ENCODE measurements at regions not wholly inside any gene's neighbourhood (a gene's known extent, or its start where the extent isn't known, plus 50 kb on each side); places are given as distances from the start of the nearest gene placed in this dataset.

GRCh38 chr10:98323221-98324164 lies 55.5 kb upstream of the LOXL4 start:
- no peaks in the 10 kb centered on the region for H3K36me3 Mint-ChIP-seq
- CTCF ChIA-PET: interaction anchor here (1.3 to 2.7 kb wide), 3 partner anchors 8 to 62 kb away, joined by 5 to 17 read pairs (median 8); no protein-coding TSS in a partner anchor
- no peak for TF ChIP-seq SMAD3 (CRISPR knock-in tag; IDR thresholded peaks at IDR 0.05; ENCODE audit: borderline replicate concordance)
- no peak for TF ChIP-seq NR3C1 (CRISPR knock-in tag; conservative IDR thresholded peaks at IDR 0.05; ENCODE audit: low read depth)
- TF ChIP-seq TCF7 (CRISPR knock-in tag; IDR thresholded peaks at IDR 0.05; ENCODE audit: low read depth): no peak
- no peak for TF ChIP-seq IRF2 (CRISPR knock-in tag; IDR thresholded peaks at IDR 0.05; ENCODE audit: borderline replicate concordance, low read depth)
- TF ChIP-seq GTF2I (CRISPR knock-in tag; conservative IDR thresholded peaks at IDR 0.05): no peak
- no peak for TF ChIP-seq TP53 (CRISPR knock-in tag; IDR thresholded peaks at IDR 0.05)
- TF ChIP-seq RELA (CRISPR knock-in tag; IDR thresholded peaks at IDR 0.05; ENCODE audit: borderline replicate concordance): no peak
- TF ChIP-seq OVOL2 (CRISPR knock-in tag; IDR thresholded peaks at IDR 0.05; ENCODE audit: borderline replicate concordance): no peak
- TF ChIP-seq MLX (CRISPR knock-in tag; IDR thresholded peaks at IDR 0.05): no peak
- no peak for TF ChIP-seq ZNF317 (CRISPR knock-in tag; IDR thresholded peaks at IDR 0.05; ENCODE audit: borderline replicate concordance, low read depth)
- TF ChIP-seq SOX15 (CRISPR knock-in tag; IDR thresholded peaks at IDR 0.05): no peak
- TF ChIP-seq CTCF (IDR thresholded peaks at IDR 0.05): no peak
- POLR2A ChIA-PET: no interaction called here
- H3K27me3 Mint-ChIP-seq (ENCODE audit: low read depth): no peaks in the 10 kb centered on the region
- H3K27ac Mint-ChIP-seq: no peak overlapping the region
- H3K4me1 Mint-ChIP-seq: peaks cover 7% of the 10 kb centered on the region
- DNase-seq (ENCODE audit: low spot score) (no peak), ATAC-seq (no peak)
- no peak overlapping the region for H3K4me3 Mint-ChIP-seq
- peaks cover 5% of the 10 kb centered on the region for H3K9me3 Mint-ChIP-seq

- CTCF ChIA-PET: interaction anchor here (0.8 to 1.4 kb wide), 3 partner anchors 11 to 20 kb away, joined by 3 to 12 read pairs (median 3); no protein-coding TSS in a partner anchor
- peak; percentile 60 for DNase-seq (ENCODE audit: low spot score)
- POLR2A ChIA-PET: no interaction called here
- H3K4me3 Mint-ChIP-seq: no peak overlapping the region
- no peaks in the 10 kb centered on the region for H3K9me3 Mint-ChIP-seq
- peak; percentile 98 for ATAC-seq
- H3K4me1 Mint-ChIP-seq: peaks cover 7% of the 10 kb centered on the region
- no peaks in the 10 kb centered on the region for H3K36me3 Mint-ChIP-seq
- H3K27ac Mint-ChIP-seq: no peak overlapping the region
- no peaks in the 10 kb centered on the region for H3K27me3 Mint-ChIP-seq (ENCODE audit: low read depth)
- TF ChIP-seq EMX1 (CRISPR knock-in tag; IDR thresholded peaks at IDR 0.05): no peak
- TF ChIP-seq IRF2 (CRISPR knock-in tag; IDR thresholded peaks at IDR 0.05; ENCODE audit: borderline replicate concordance, low read depth): no peak
Measured at GRCh38 chr10:98321186-98321780, 53.3 kb upstream of the LOXL4 start.

- ATAC-seq: no peak
- H3K4me1 Mint-ChIP-seq: peaks cover 7% of the 10 kb centered on the region
- H3K36me3 Mint-ChIP-seq: no peaks in the 10 kb centered on the region
Measured at GRCh38 chr10:98320486-98321185, 52.6 kb upstream of the LOXL4 start.

More at GRCh38 chr10:98320486-98321185, 52.6 kb upstream of the LOXL4 start:
- CTCF ChIA-PET: interaction anchor here (1.2 to 1.4 kb wide), 2 partner anchors 11 to 19 kb away, joined by 3 to 12 read pairs; no protein-coding TSS in a partner anchor
- Mint-ChIP-seq H3K9me3 (no peaks in the 10 kb centered on the region), H3K27ac (no peak overlapping the region), H3K4me3 (no peak overlapping the region), H3K27me3 (ENCODE audit: low read depth) (no peaks in the 10 kb centered on the region; the same call in 1 of the 2 replicates)
- DNase-seq (ENCODE audit: low spot score): no peak
- POLR2A ChIA-PET: no interaction called here
- TF ChIP-seq ATF1 (CRISPR knock-in tag; IDR thresholded peaks at IDR 0.05): no peak
- TF ChIP-seq EMX1 (CRISPR knock-in tag; IDR thresholded peaks at IDR 0.05): no peak
- TF ChIP-seq CREB1 (CRISPR knock-in tag; IDR thresholded peaks at IDR 0.05): no peak
- no peak for TF ChIP-seq ZNF281 (CRISPR knock-in tag; IDR thresholded peaks at IDR 0.05)
- no peak for TF ChIP-seq TEAD1 (CRISPR knock-in tag; IDR thresholded peaks at IDR 0.05)
- TF ChIP-seq NR3C1 (CRISPR knock-in tag; conservative IDR thresholded peaks at IDR 0.05; ENCODE audit: low read depth): no peak
- TF ChIP-seq USF2 (CRISPR knock-in tag; IDR thresholded peaks at IDR 0.05): no peak

Data from WTC11 (cell line).